Osteocyte (in vitro differentiated cells): ENCODE measurements at regions not wholly inside any gene's neighbourhood (a gene's known extent, or its start where the extent isn't known, plus 50 kb on each side); places are given as distances from the start of the nearest gene placed in this dataset.

Source experiments
- DNase-seq: peaks from one replicate; pipeline ENCODE4 v3.0.0; 2021; ENCODE audit warnings: mixed read lengths; ENCODE audit not compliant: unreplicated experiment; ENCODE audit errors: extremely low spot score
- H3K27ac Mint-ChIP-seq: one replicate; pipeline ENCODE4 v1.8.0; 2021; ENCODE audit warnings: mild to moderate bottlenecking, mixed read lengths; ENCODE audit not compliant: unreplicated experiment
- H3K27me3 Mint-ChIP-seq: one replicate; pipeline ENCODE4 v1.8.0; 2021; ENCODE audit warnings: mixed read lengths; ENCODE audit not compliant: unreplicated experiment
- H3K36me3 Mint-ChIP-seq: one replicate; pipeline ENCODE4 v1.8.0; 2021; ENCODE audit warnings: mixed read lengths; ENCODE audit not compliant: unreplicated experiment
- H3K4me1 Mint-ChIP-seq: one replicate; pipeline ENCODE4 v1.8.0; 2021; ENCODE audit warnings: mixed read lengths; ENCODE audit not compliant: unreplicated experiment
- H3K4me3 Mint-ChIP-seq: one replicate; pipeline ENCODE4 v1.8.0; 2021; ENCODE audit warnings: mild to moderate bottlenecking, moderate library complexity, mixed read lengths; ENCODE audit not compliant: unreplicated experiment
- H3K9me3 Mint-ChIP-seq: one replicate; pipeline ENCODE4 v1.8.0; 2021; ENCODE audit warnings: mixed read lengths; ENCODE audit not compliant: unreplicated experiment
- TF ChIP-seq, protein P1 (sequence below): fragments of 200-600 bp; sonication (generic); IDR thresholded peaks from 2 replicates; pipeline ENCODE4 v1.5.0; 2021; ENCODE audit warnings: antibody characterized with exemption, mild to moderate bottlenecking, moderate library complexity

DNA sequence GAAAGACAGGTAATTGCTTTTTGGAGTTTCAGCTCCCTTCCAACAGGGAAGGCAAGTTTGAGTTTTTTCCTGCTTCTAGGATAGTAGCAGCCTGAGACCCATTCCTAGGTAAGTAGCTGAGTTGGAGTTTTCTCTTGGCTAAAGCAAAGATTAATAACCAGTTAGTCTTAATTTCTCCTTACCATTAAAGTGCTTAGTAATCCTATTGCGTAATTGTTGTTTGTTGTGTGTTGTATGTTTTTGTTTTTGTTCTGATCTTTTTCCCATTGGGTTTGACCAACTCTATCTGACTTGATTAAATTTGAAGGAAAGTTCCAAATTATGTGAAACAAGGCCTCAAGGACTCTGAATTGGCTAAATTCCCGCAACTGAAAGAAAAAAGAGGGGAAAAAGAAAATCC is 83.5 kb downstream of the TBX22 start:
- H3K4me1 Mint-ChIP-seq, result no peaks in the 10 kb centered on the region
- H3K27ac Mint-ChIP-seq, result no peak overlapping the region
- TF ChIP-seq, protein P1, sequence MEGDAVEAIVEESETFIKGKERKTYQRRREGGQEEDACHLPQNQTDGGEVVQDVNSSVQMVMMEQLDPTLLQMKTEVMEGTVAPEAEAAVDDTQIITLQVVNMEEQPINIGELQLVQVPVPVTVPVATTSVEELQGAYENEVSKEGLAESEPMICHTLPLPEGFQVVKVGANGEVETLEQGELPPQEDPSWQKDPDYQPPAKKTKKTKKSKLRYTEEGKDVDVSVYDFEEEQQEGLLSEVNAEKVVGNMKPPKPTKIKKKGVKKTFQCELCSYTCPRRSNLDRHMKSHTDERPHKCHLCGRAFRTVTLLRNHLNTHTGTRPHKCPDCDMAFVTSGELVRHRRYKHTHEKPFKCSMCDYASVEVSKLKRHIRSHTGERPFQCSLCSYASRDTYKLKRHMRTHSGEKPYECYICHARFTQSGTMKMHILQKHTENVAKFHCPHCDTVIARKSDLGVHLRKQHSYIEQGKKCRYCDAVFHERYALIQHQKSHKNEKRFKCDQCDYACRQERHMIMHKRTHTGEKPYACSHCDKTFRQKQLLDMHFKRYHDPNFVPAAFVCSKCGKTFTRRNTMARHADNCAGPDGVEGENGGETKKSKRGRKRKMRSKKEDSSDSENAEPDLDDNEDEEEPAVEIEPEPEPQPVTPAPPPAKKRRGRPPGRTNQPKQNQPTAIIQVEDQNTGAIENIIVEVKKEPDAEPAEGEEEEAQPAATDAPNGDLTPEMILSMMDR, result no peak
- H3K27me3 Mint-ChIP-seq, result no peaks in the 10 kb centered on the region
- H3K9me3 Mint-ChIP-seq, result peaks cover 46% of the 10 kb centered on the region
- no peak overlapping the region for H3K4me3 Mint-ChIP-seq
- DNase-seq, result no peak
- no peaks in the 10 kb centered on the region for H3K36me3 Mint-ChIP-seq

DNA sequence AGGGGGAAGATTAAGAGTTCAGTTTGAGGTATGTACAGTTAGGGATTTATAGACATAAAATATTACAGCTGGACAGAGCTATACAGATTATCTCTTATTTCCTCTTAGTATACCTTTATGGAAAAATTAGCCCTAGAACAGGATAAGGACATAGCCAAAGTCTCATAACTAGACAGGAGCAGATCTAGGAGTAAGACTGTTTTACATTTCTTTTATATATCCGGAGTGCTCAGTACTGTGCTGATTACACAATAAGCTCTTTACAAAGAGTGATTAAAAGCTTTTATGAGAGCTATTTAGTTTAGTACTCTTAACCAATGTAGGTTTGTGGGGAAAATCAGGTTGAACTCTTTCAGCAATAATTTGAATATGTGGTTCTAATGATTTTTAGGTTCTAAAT is 105.8 kb downstream of the TBX22 start:
- Mint-ChIP-seq H3K27ac (no peak overlapping the region), H3K9me3 (peaks cover 21% of the 10 kb centered on the region), H3K36me3 (no peaks in the 10 kb centered on the region), H3K4me1 (no peaks in the 10 kb centered on the region), H3K4me3 (no peak overlapping the region), H3K27me3 (no peaks in the 10 kb centered on the region)
- no peak for DNase-seq
- TF ChIP-seq, protein P1, result no peak

DNA sequence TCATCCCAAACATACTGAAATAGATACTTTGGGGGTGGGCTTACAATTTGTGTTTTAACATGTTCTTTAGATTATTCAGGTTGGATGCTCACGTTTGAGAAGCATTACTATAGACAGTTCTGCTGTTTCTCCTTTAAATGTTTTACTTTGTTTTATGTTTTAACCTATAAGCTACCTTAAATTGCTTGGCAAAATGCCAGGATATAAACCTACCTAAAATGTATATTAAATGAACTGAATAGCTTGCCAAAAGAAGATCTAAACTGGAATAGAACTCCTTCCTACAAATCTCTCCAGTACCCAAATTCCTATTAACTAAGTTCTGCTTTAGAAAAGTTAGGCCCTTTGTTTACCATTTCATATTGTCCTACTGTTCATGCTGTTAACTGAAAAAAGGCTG is 124.4 kb downstream of the TBX22 start:
- Mint-ChIP-seq H3K36me3 (no peaks in the 10 kb centered on the region), H3K27ac (no peak overlapping the region), H3K9me3 (peaks cover 42% of the 10 kb centered on the region), H3K4me1 (no peaks in the 10 kb centered on the region), H3K4me3 (no peak overlapping the region), H3K27me3 (no peaks in the 10 kb centered on the region)
- TF ChIP-seq, protein P1, result no peak
- DNase-seq, result no peak

DNA sequence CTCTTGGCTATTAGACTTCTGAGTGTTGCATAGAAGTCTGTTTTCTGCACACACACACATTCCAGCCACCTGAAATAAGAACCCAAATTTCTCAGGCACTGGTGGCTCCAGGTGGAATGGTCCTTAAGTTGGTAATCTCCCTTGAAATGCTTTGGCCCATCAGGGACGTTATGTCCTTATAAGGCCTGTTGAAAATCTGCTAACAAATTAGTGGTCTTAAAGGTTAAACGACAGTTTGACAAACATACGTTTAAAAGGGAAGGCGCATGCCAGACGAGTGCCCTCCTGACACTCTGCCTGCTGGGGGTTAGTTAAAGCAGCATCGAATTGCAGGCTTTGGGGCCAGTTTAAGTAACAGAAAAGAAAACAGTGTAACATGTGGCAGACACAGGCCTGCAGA is 125.0 kb downstream of the TBX22 start:
- no peak for DNase-seq
- TF ChIP-seq, protein P1, result no peak

DNA sequence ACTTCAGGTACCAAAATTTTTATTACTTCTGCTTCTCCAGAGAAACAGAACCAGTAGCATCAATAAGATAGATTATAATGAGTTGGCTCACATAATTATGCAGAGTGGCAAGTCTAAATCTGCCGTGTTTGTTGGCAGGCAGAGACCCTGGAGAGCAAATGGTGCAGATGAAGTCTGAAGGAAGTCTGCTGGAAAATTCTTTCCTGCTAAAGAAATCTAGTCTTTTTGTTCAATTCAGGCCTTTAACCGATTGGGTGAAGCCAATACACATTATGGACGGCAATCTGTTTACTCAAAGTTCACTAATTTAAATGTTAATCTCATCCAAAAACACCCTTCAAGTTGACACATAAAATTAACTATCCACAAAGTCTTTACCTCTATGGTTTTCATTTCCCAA is 156.0 kb downstream of the TBX22 start:
- Mint-ChIP-seq H3K4me3 (no peak overlapping the region), H3K27ac (no peak overlapping the region), H3K9me3 (peaks cover 49% of the 10 kb centered on the region), H3K27me3 (no peaks in the 10 kb centered on the region), H3K36me3 (no peaks in the 10 kb centered on the region), H3K4me1 (no peaks in the 10 kb centered on the region)
- TF ChIP-seq, protein P1, result no peak
- no peak for DNase-seq

More for the DNA sequence above, 125.0 kb downstream of the TBX22 start:
- no peaks in the 10 kb centered on the region for H3K4me1 Mint-ChIP-seq
- no peaks in the 10 kb centered on the region for H3K36me3 Mint-ChIP-seq
- no peaks in the 10 kb centered on the region for H3K27me3 Mint-ChIP-seq
- no peak overlapping the region for H3K4me3 Mint-ChIP-seq
- H3K27ac Mint-ChIP-seq, result no peak overlapping the region
- peaks cover 39% of the 10 kb centered on the region for H3K9me3 Mint-ChIP-seq
